ENCODE measurements at regions not wholly inside any gene's neighbourhood (a gene's known extent, or its start where the extent isn't known, plus 50 kb on each side); places are given as distances from the start of the nearest gene placed in this dataset.

DNA sequence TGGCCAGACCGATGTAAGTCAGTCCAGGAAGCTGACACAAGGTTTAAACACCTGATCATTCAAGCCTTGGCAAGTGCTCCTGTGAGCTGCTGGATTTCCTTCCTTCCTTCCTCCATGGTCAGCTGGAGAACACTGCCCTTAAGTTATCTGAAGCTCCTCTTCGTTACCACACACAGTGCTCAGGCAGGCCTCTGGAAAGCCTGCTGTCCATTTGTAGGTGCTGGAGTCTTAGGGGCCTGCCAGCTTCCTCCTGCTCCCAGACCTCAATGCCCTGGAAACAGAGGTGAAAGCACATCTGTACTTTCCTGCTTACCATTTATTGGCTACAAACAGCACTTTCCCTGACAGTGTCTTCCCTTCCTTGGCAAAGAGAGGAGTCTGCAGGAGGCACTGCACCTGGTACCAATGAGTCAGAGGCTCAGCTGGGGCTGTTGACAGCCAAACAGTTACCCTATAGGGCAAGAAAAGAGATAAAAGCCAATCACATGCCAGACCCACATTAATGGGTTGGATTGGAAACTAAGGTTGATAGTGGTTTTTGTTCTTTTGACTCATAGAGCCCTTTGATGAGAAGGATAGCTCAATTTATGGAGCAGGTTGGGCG is 72.6 kb upstream of the PUM3 start:
- no peak for DNase-seq

DNA sequence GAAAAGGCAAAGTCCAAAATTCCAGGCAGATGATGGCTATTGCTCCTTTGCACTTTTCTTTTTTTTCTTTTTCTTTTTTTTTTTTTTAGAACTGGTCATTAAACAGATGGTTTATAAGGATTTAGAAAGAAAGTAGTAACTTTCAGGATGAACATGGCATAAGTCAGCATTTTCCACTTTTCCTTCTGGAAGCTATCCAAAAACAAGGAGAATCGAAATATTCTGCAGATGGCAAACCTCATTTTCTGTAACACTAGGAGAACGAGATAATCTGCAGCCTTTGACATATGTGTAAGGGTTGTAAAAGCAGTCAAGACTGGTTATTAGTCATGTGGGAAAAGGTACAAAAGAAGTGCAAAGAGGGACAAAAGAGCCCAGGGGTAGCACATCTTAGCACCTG is 69.1 kb upstream of the PUM3 start:
- no peak for DNase-seq

DNA sequence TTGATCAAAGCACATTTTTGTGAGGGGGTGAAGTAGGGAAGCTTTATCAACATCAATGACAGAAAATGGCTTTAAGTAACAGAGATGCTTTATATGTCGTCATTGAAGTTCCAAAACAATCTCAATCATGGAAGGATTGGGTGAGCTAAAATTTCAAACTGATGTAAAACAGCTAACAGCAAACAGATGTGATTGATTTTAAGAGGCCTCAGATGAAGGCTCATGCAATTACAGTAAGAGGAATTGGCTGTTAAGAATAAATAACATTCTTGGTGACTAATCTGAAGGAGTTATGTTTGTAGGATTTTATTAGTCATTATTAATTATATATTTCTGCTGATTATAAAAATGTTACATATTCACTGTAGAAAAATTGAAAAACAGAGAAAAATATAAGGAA is 63.5 kb upstream of the PUM3 start:
- no peak for DNase-seq

DNA sequence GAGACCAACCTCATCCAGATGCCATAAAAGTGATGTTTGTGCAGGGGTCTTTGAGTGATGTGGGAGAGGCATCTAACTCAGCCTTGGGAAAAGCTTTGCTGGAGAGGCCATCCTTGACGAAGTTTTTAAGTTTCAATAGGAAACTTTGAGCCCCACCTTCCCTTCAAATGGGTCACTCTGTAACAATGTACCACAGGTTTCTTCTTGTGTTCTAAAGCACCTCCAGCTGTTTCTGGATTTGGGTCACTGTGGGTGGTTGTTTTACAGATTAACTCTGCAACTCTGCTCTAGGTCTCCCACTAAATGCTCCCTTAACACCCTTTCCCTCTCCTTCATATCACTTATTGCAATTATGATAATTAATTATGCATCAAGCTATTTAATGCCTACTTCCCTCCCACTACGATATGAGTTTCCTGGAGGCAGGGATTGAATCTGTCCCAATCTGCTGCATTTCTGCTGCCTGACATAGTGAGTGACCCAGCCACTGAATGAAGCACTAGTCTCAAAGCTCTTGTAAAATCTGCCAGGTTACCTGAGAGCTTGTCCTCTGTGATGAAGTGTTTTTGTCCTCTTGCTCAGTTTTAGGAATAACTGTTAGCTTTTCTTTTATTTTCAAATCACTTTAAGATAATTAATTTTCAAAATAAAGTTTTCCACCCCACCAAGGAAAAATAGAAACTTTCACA is 60.5 kb upstream of the PUM3 start:
- no peak for DNase-seq
